ENCODE measurements at regions not wholly inside any gene's neighbourhood (a gene's known extent, or its start where the extent isn't known, plus 50 kb on each side); places are given as distances from the start of the nearest gene placed in this dataset.
"Not testable (repeated sequence)": the region's sequence is repeated elsewhere in the genome, so short reads cannot be mapped to it uniquely, and the experiment has no call there.

DNA sequence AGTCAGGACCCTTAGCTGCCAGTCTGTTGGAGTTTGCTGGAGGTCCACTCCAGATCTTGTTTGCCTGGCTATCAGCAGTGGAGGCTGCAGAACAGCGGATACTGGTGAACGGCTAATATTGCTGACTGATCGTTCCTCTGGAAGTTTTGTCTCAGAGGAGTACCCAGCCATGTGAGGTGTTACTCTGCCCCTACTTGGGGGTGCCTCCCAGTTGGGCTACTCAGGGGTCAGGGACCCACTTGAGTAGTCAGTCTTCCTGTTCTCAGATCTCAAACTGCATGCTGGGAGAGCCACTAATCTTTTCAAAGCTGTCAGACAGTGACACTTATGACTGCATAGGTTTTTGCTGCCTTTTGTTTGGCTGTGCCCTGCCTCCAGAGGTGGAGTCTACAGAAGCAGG lies 160.5 kb downstream of the OR4A47 start:
- H3K4me3 ChIP-seq (ENCODE audit: low read length in 2 of 2); H3K4me3 Mint-ChIP-seq; H3K36me3 ChIP-seq (ENCODE audit: insufficient read depth, low read length); H3K27ac Mint-ChIP-seq; POLR2A ChIA-PET (ENCODE audit: partially characterized antibody); H3K4me1 Mint-ChIP-seq; H3K27me3 Mint-ChIP-seq; H3K36me3 Mint-ChIP-seq; H3K4me1 ChIP-seq (ENCODE audit: insufficient read depth, low read length); H3K9me3 ChIP-seq (ENCODE audit: control insufficient read depth in 1 of 2, low read length in 2 of 2); DNase-seq; H3K27me3 ChIP-seq (ENCODE audit: insufficient read depth, low read length); H3K27ac ChIP-seq (ENCODE audit: low read depth, low read length); intact Hi-C loops (cut with micrococcal nuclease); CTCF ChIA-PET (ENCODE audit: partially characterized antibody): not testable (repeated sequence)
- H3K9me3 Mint-ChIP-seq: peaks cover 2 to 55% (median 25%) of the 10 kb centered on the region in 8 donors

DNA sequence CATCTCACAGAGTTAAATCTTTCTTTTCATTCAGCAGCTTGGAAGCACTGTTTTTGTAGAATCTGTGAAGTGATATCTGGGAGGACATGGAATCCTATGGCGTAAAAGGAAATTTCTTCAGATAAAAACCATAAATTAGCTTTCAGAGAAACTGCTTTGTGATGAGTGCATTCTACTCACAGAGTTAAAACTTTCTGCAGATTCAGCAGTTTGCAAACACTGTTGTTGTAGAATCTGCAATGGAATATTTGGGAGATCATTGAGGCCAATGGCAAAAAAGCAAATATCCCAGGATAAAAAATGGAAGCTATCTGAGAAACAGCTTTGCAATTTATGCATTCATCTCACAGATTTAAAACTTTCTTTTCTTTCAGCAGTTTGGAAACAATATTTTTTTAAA lies 180.6 kb downstream of the OR4A47 start:
- ChIA-PET POLR2A (ENCODE audit: partially characterized antibody) (no interaction called here), CTCF (ENCODE audit: partially characterized antibody) (interaction anchor here (1.3 kb wide), 1 partner anchor 11 kb away, joined by 3 read pairs; no protein-coding TSS in a partner anchor)
- Histone ChIP-seq H3K27me3 (ENCODE audit: insufficient read depth, low read length) (no peaks in the 10 kb centered on the region), H3K36me3 (ENCODE audit: insufficient read depth, low read length) (no peaks in the 10 kb centered on the region), H3K9me3 (ENCODE audit: control insufficient read depth in 1 of 2, low read length in 2 of 2) (peaks cover 0 to 12% of the 10 kb centered on the region in 2 donors), H3K27ac (ENCODE audit: low read depth, low read length) (no peak overlapping the region), H3K4me3 (ENCODE audit: low read length in 2 of 2) (no peak overlapping the region), H3K4me1 (ENCODE audit: insufficient read depth, low read length) (no peaks in the 10 kb centered on the region)
- H3K27ac Mint-ChIP-seq: no peak overlapping the region
- no peaks in the 10 kb centered on the region for H3K4me1 Mint-ChIP-seq
- no peak for DNase-seq
- H3K36me3 Mint-ChIP-seq: peaks cover 3% of the 10 kb centered on the region in 2 donors
- no peaks in the 10 kb centered on the region for H3K27me3 Mint-ChIP-seq
- intact Hi-C loops (cut with micrococcal nuclease): no loop called here
- H3K4me3 Mint-ChIP-seq: no peak overlapping the region
- peaks cover 0 to 71% (median 44%) of the 10 kb centered on the region in 8 donors for H3K9me3 Mint-ChIP-seq

GRCh38 chr11:48675945-48676344 lies 187.4 kb downstream of the OR4A47 start:
- CTCF ChIA-PET (ENCODE audit: partially characterized antibody): no interaction called here
- Histone ChIP-seq H3K36me3 (ENCODE audit: insufficient read depth, low read length) (no peaks in the 10 kb centered on the region), H3K9me3 (ENCODE audit: control insufficient read depth in 1 of 2, low read length in 2 of 2) (peaks cover 0 to under 1% of the 10 kb centered on the region in 2 donors), H3K27me3 (ENCODE audit: insufficient read depth, low read length) (no peaks in the 10 kb centered on the region), H3K4me1 (ENCODE audit: insufficient read depth, low read length) (no peaks in the 10 kb centered on the region), H3K4me3 (ENCODE audit: low read length in 2 of 2) (no peak overlapping the region), H3K27ac (ENCODE audit: low read depth, low read length) (no peak overlapping the region)
- DNase-seq: no peak
- Mint-ChIP-seq H3K4me3 (no peak overlapping the region), H3K27me3 (no peaks in the 10 kb centered on the region), H3K4me1 (no peaks in the 10 kb centered on the region), H3K27ac (no peak overlapping the region), H3K36me3 (peaks cover 3 to 10% of the 10 kb centered on the region in 2 donors), H3K9me3 (peaks cover 0 to 78% (median 54%) of the 10 kb centered on the region in 8 donors)
- intact Hi-C loops (cut with micrococcal nuclease): no loop called here
- POLR2A ChIA-PET (ENCODE audit: partially characterized antibody): no interaction called here

GRCh38 chr11:48683226-48683720 lies 194.7 kb downstream of the OR4A47 start:
- ChIA-PET POLR2A (ENCODE audit: partially characterized antibody) (no interaction called here), CTCF (ENCODE audit: partially characterized antibody) (no interaction called here)
- H3K9me3 ChIP-seq (ENCODE audit: control insufficient read depth in 1 of 2, low read length in 2 of 2): no peaks in the 10 kb centered on the region
- Mint-ChIP-seq H3K27me3 (no peaks in the 10 kb centered on the region), H3K4me3 (no peak overlapping the region), H3K9me3 (peaks cover 2 to 70% (median 44%) of the 10 kb centered on the region in 8 donors), H3K27ac (no peak overlapping the region), H3K36me3 (peaks cover 0 to 4% of the 10 kb centered on the region in 2 donors), H3K4me1 (no peaks in the 10 kb centered on the region)
- no peaks in the 10 kb centered on the region for H3K27me3 ChIP-seq (ENCODE audit: insufficient read depth, low read length)
- no peak for DNase-seq
- no peaks in the 10 kb centered on the region for H3K4me1 ChIP-seq (ENCODE audit: insufficient read depth, low read length)
- H3K4me3 ChIP-seq (ENCODE audit: low read length in 2 of 2): no peak overlapping the region
- intact Hi-C loops (cut with micrococcal nuclease): no loop called here
- H3K27ac ChIP-seq (ENCODE audit: low read depth, low read length): no peak overlapping the region
- H3K36me3 ChIP-seq (ENCODE audit: insufficient read depth, low read length): no peaks in the 10 kb centered on the region

- H3K27me3 Mint-ChIP-seq; H3K9me3 ChIP-seq (ENCODE audit: control insufficient read depth in 1 of 2, low read length in 2 of 2); H3K36me3 ChIP-seq (ENCODE audit: insufficient read depth, low read length); H3K4me1 ChIP-seq (ENCODE audit: insufficient read depth, low read length); H3K36me3 Mint-ChIP-seq; CTCF ChIA-PET (ENCODE audit: partially characterized antibody); intact Hi-C loops (cut with micrococcal nuclease); POLR2A ChIA-PET (ENCODE audit: partially characterized antibody); DNase-seq; H3K4me3 ChIP-seq (ENCODE audit: low read length in 2 of 2); H3K27ac Mint-ChIP-seq; H3K4me3 Mint-ChIP-seq; H3K27me3 ChIP-seq (ENCODE audit: insufficient read depth, low read length); H3K4me1 Mint-ChIP-seq; H3K27ac ChIP-seq (ENCODE audit: low read depth, low read length): not testable (repeated sequence)
- peaks cover 2 to 73% (median 38%) of the 10 kb centered on the region in 8 donors for H3K9me3 Mint-ChIP-seq
Observed at GRCh38 chr11:48729503-48729902, 240.9 kb downstream of the OR4A47 start.

GRCh38 chr11:48750081-48750480 lies 233.6 kb downstream of the TRIM51G start:
- intact Hi-C loops (cut with micrococcal nuclease); H3K27me3 Mint-ChIP-seq; H3K4me1 Mint-ChIP-seq; H3K27ac ChIP-seq (ENCODE audit: low read depth, low read length); DNase-seq; CTCF ChIA-PET (ENCODE audit: partially characterized antibody); H3K27ac Mint-ChIP-seq; H3K4me1 ChIP-seq (ENCODE audit: insufficient read depth, low read length); H3K36me3 Mint-ChIP-seq; H3K27me3 ChIP-seq (ENCODE audit: insufficient read depth, low read length); H3K4me3 Mint-ChIP-seq; H3K36me3 ChIP-seq (ENCODE audit: insufficient read depth, low read length); H3K4me3 ChIP-seq (ENCODE audit: low read length in 2 of 2); POLR2A ChIA-PET (ENCODE audit: partially characterized antibody); H3K9me3 ChIP-seq (ENCODE audit: control insufficient read depth in 1 of 2, low read length in 2 of 2): not testable (repeated sequence)
- H3K9me3 Mint-ChIP-seq: peaks cover 0 to 42% (median 21%) of the 10 kb centered on the region in 8 donors

Data from CD4-positive, alpha-beta memory T cell (primary cell).